H9 (cell line): ENCODE measurements at regions not wholly inside any gene's neighbourhood (a gene's known extent, or its start where the extent isn't known, plus 50 kb on each side); places are given as distances from the start of the nearest gene placed in this dataset.
A peak's percentile ranks its signal among the peaks of the same experiment; 100 is the strongest.

Source experiments
- DNase-seq: peaks from one replicate; pipeline ENCODE4 v3.0.0-alpha.2; 2017
- H2AFZ ChIP-seq: one replicate; pipeline ENCODE4 v1.6.1; 2013; ENCODE audit warnings: mild to moderate bottlenecking, low read length, control low read depth, moderate library complexity
- H2AK5ac ChIP-seq: 2 replicates; pipeline ENCODE4 v1.6.1; 2013; ENCODE audit warnings: low read length, control low read depth, mixed read lengths; ENCODE audit not compliant: insufficient read length
- H2BK120ac ChIP-seq: one replicate; pipeline ENCODE4 v1.6.1; 2013; ENCODE audit warnings: low read depth, mild to moderate bottlenecking, low read length, control low read depth, inconsistent platforms; ENCODE audit not compliant: poor library complexity, severe bottlenecking
- H2BK12ac ChIP-seq: 2 replicates; pipeline ENCODE4 v1.6.1; 2013; ENCODE audit warnings: low read length, control low read depth, mixed read lengths, low read depth; ENCODE audit not compliant: insufficient read length
- H2BK15ac ChIP-seq: 2 replicates; pipeline ENCODE4 v1.6.1; 2013; ENCODE audit warnings: low read depth, low read length, control low read depth
- H2BK20ac ChIP-seq: one replicate; pipeline ENCODE4 v1.6.1; 2013; ENCODE audit warnings: low read depth, mild to moderate bottlenecking, low read length, control low read depth, inconsistent platforms; ENCODE audit not compliant: poor library complexity, severe bottlenecking
- H2BK5ac ChIP-seq: 2 replicates; pipeline ENCODE4 v1.6.1; 2013; ENCODE audit warnings: low read length, control low read depth, mixed read lengths; ENCODE audit not compliant: insufficient read length
- H3K14ac ChIP-seq: 2 replicates; pipeline ENCODE4 v1.6.1; 2013; ENCODE audit warnings: low read length, control low read depth; ENCODE audit not compliant: insufficient read depth
- H3K18ac ChIP-seq: 2 replicates; pipeline ENCODE4 v1.6.1; 2013; ENCODE audit warnings: low read depth, mild to moderate bottlenecking, mixed read lengths, low read length, control low read depth; ENCODE audit not compliant: insufficient read length
- H3K23ac ChIP-seq: 2 replicates; pipeline ENCODE4 v1.6.1; 2013; ENCODE audit warnings: low read length, control low read depth, mixed read lengths, low read depth; ENCODE audit not compliant: insufficient read length
- H3K23me2 ChIP-seq: 2 replicates; pipeline ENCODE4 v1.6.1; 2013; ENCODE audit warnings: low read depth, mild to moderate bottlenecking, mixed read lengths, low read length, control low read depth; ENCODE audit not compliant: insufficient read length, poor library complexity, severe bottlenecking
- H3K27ac ChIP-seq: 2 replicates; pipeline ENCODE4 v1.5.1; 2013; ENCODE audit warnings: low read length, control low read depth, mixed read lengths, low read depth; ENCODE audit not compliant: insufficient read length
- H3K27me3 ChIP-seq: 2 replicates; pipeline ENCODE4 v1.6.1; 2013; ENCODE audit warnings: low read length, control low read depth, inconsistent platforms; ENCODE audit not compliant: insufficient read depth
- H3K4ac ChIP-seq: 2 replicates; pipeline ENCODE4 v1.6.1; 2013; ENCODE audit warnings: low read depth, mild to moderate bottlenecking, control low read depth, inconsistent platforms, low read length, moderate library complexity
- H3K4me1 ChIP-seq: 2 replicates; pipeline ENCODE4 v1.6.1; 2013; ENCODE audit warnings: low read length, control low read depth, inconsistent platforms; ENCODE audit not compliant: insufficient read depth
- H3K4me2 ChIP-seq: 2 replicates; pipeline ENCODE4 v1.6.1; 2013; ENCODE audit warnings: low read length, control low read depth, mixed read lengths; ENCODE audit not compliant: insufficient read length, insufficient read depth
- H3K56ac ChIP-seq: 2 replicates; pipeline ENCODE4 v1.6.1; 2013; ENCODE audit warnings: low read depth, mild to moderate bottlenecking, mixed read lengths, low read length, control low read depth; ENCODE audit not compliant: insufficient read length
- H3K79me1 ChIP-seq: 2 replicates; pipeline ENCODE4 v1.6.1; 2013; ENCODE audit warnings: low read depth, mild to moderate bottlenecking, moderate library complexity, low read length, control low read depth, inconsistent platforms; ENCODE audit not compliant: insufficient read depth, poor library complexity, severe bottlenecking
- H3K79me2 ChIP-seq: 2 replicates; pipeline ENCODE4 v1.6.1; 2013; ENCODE audit warnings: low read length, control low read depth, inconsistent platforms; ENCODE audit not compliant: insufficient read depth
- H3K9ac ChIP-seq: 2 replicates; pipeline ENCODE4 v1.6.1; 2013; ENCODE audit warnings: low read length, control low read depth, mixed read lengths; ENCODE audit not compliant: insufficient read length; ENCODE audit errors: extremely low read depth
- H3K9me3 ChIP-seq: one replicate; pipeline ENCODE4 v1.6.1; 2013; ENCODE audit warnings: low read depth, low read length, inconsistent platforms; ENCODE audit not compliant: control insufficient read depth
- H3T11ph ChIP-seq: one replicate; pipeline ENCODE4 v1.6.1; 2013; ENCODE audit warnings: mild to moderate bottlenecking, low read length, control low read depth, inconsistent platforms
- H4K20me1 ChIP-seq: one replicate; pipeline ENCODE4 v1.6.1; 2013; ENCODE audit not compliant: control insufficient read depth, insufficient read length, insufficient read depth
- H4K5ac ChIP-seq: 2 replicates; pipeline ENCODE4 v1.6.1; 2013; ENCODE audit warnings: low read depth, mild to moderate bottlenecking, mixed read lengths, low read length, control low read depth; ENCODE audit not compliant: insufficient read length
- H4K8ac ChIP-seq: replicated peaks from 2 replicates; pipeline ENCODE4 v1.6.1; 2013; ENCODE audit warnings: low read length, control low read depth, mixed read lengths, low read depth; ENCODE audit not compliant: insufficient read length
- H4K91ac ChIP-seq: 2 replicates; pipeline ENCODE4 v1.6.1; 2013; ENCODE audit warnings: low read depth, mild to moderate bottlenecking, moderate library complexity, mixed read lengths, low read length, control low read depth; ENCODE audit not compliant: insufficient read length
- H3K27ac Mint-ChIP-seq, 3 experiments: 2 replicates in 2 of 3; 3 replicates in 1 of 3; pipeline ENCODE4 v1.8.0; 2020 to 2021; ENCODE audit warnings: mixed read lengths in 3 of 3, mild to moderate bottlenecking in 1 of 3, moderate library complexity in 1 of 3
- H3K27me3 Mint-ChIP-seq: 2 replicates; pipeline ENCODE4 v1.8.0; 2021; ENCODE audit warnings: low read depth, mild to moderate bottlenecking, moderate library complexity, mixed read lengths
- H3K36me3 Mint-ChIP-seq, 3 experiments: 2 replicates in 2 of 3; 3 replicates in 1 of 3; pipeline ENCODE4 v1.8.0; 2020 to 2021; ENCODE audit warnings: low read depth in 3 of 3, mixed read lengths in 3 of 3; ENCODE audit not compliant: insufficient read depth in 1 of 3
- H3K4me1 Mint-ChIP-seq, 2 experiments: 2 replicates each; pipeline ENCODE4 v1.8.0; 2020; ENCODE audit warnings: mixed read lengths in 2 of 2
- H3K4me3 Mint-ChIP-seq, 2 experiments: 2 replicates in 1 of 2; 3 replicates in 1 of 2; pipeline ENCODE4 v1.8.0; 2020 to 2021; ENCODE audit warnings: mild to moderate bottlenecking in 2 of 2, mixed read lengths in 2 of 2, moderate library complexity in 1 of 2
- H3K9me3 Mint-ChIP-seq, 2 experiments: 2 replicates in 1 of 2; 3 replicates in 1 of 2; pipeline ENCODE4 v1.8.0; 2020; ENCODE audit warnings: mild to moderate bottlenecking in 2 of 2, mixed read lengths in 2 of 2, moderate library complexity in 1 of 2
- CTCF ChIP-seq: fragments of 200-600 bp; sonication (generic); conservative IDR thresholded peaks from 3 replicates; pipeline ENCODE4 v1.8.0; 2021; ENCODE audit warnings: antibody characterized with exemption, mild to moderate bottlenecking
- WGBS: extraction: QIAGEN DNeasy Blood & Tissue Kit; methylation state at CpG from one replicate; pipeline ENCODE4 v1.1.7; 2013; ENCODE audit warnings: missing lambda C conversion rate, low lambda C conversion rate, mixed read lengths; ENCODE audit not compliant: insufficient read length; ENCODE audit errors: extremely low coverage; 5-methylcytosine and 5-hydroxymethylcytosine counted together

- Histone ChIP-seq H3K4me2 (no peak overlapping the region), H2BK12ac (no peak overlapping the region), H3K9me3 (no peaks in the 10 kb centered on the region), H3K9ac (no peak overlapping the region), H3K4ac (no peak overlapping the region), H3K79me1 (no peaks in the 10 kb centered on the region), H4K20me1 (no peaks in the 10 kb centered on the region), H2AFZ (no peak overlapping the region), H4K91ac (no peak overlapping the region), H3K23me2 (no peaks in the 10 kb centered on the region), H3T11ph (no peak overlapping the region), H3K56ac (no peak overlapping the region), H3K18ac (no peak overlapping the region), H4K5ac (no peak overlapping the region), H3K14ac (no peak overlapping the region), H3K27ac (no peak overlapping the region), H3K27me3 (no peaks in the 10 kb centered on the region), H2BK5ac (no peak overlapping the region), H2BK120ac (no peak overlapping the region), H4K8ac (no peak overlapping the region), H2AK5ac (no peak overlapping the region), H2BK20ac (no peak overlapping the region), H3K4me1 (peaks cover 3% of the 10 kb centered on the region; the same call in 1 of the 2 replicates), H3K79me2 (no peaks in the 10 kb centered on the region), H3K23ac (no peak overlapping the region), H2BK15ac (no peak overlapping the region)
- no CpG with 5 or more reads among the region's 5 CpGs for WGBS
- Mint-ChIP-seq H3K4me1 (peaks cover 29 to 39% of the 10 kb centered on the region in 2 experiments), H3K27me3 (no peaks in the 10 kb centered on the region; the same call in 1 of the 2 replicates), H3K9me3 (no peaks in the 10 kb centered on the region), H3K4me3 (no peak overlapping the region), H3K36me3 (no peaks in the 10 kb centered on the region), H3K27ac (no peak overlapping the region)
- TF ChIP-seq CTCF: no peak
- DNase-seq: peak; percentile 45
These were observed 462.3 kb upstream of the PCDH15 start for GRCh38 chr10:55263327-55263726.
